ENCODE measurements at regions not wholly inside any gene's neighbourhood (a gene's known extent, or its start where the extent isn't known, plus 50 kb on each side); places are given as distances from the start of the nearest gene placed in this dataset.
"Not testable (repeated sequence)": the region's sequence is repeated elsewhere in the genome, so short reads cannot be mapped to it uniquely, and the experiment has no call there.

- Histone ChIP-seq H3K27me3 (no peaks in the 10 kb centered on the region), H3K36me3 (no peaks in the 10 kb centered on the region), H3K9me3 (no peaks in the 10 kb centered on the region), H3K4me1 (no peaks in the 10 kb centered on the region), H3K4me3 (no peak overlapping the region), H3K27ac (no peak overlapping the region)
- no peak for DNase-seq (ENCODE audit: extremely low spot score in 2 of 2)
- TF ChIP-seq CTCF (IDR thresholded peaks at IDR 0.05) = no peak
- TF ChIP-seq POLR2A (IDR thresholded peaks at IDR 0.05) = no peak
- TF ChIP-seq POLR2AphosphoS5 (IDR thresholded peaks at IDR 0.05; ENCODE audit: insufficient read depth in 1 of 2, low read depth in 1 of 2) = no peak
- intact Hi-C loops (cut with DNase I) = no loop called here
Measured at GRCh38 chr4:189235599-189235998, 705.1 kb upstream of the FRG1 start.

- H3K36me3 ChIP-seq; H3K4me3 ChIP-seq; H3K27ac ChIP-seq; intact Hi-C loops (cut with DNase I); H3K4me1 ChIP-seq; H3K9me3 ChIP-seq; DNase-seq (ENCODE audit: extremely low spot score in 2 of 2); H3K27me3 ChIP-seq: not testable (repeated sequence)
Measured at GRCh38 chr4:189236321-189236720, 704.4 kb upstream of the FRG1 start.

- no peaks in the 10 kb centered on the region for H3K9me3 ChIP-seq
- no peaks in the 10 kb centered on the region for H3K4me1 ChIP-seq
- intact Hi-C loops (cut with DNase I) = no loop called here
- no peaks in the 10 kb centered on the region for H3K27me3 ChIP-seq
- no peak for TF ChIP-seq CTCF (IDR thresholded peaks at IDR 0.05)
- no peak for TF ChIP-seq POLR2AphosphoS5 (IDR thresholded peaks at IDR 0.05; ENCODE audit: insufficient read depth in 1 of 2, low read depth in 1 of 2)
- no peak for TF ChIP-seq POLR2A (IDR thresholded peaks at IDR 0.05)
- no peak overlapping the region for H3K27ac ChIP-seq
- H3K4me3 ChIP-seq = no peak overlapping the region
- no peak for DNase-seq (ENCODE audit: extremely low spot score in 2 of 2)
- H3K36me3 ChIP-seq = no peaks in the 10 kb centered on the region
Measured at GRCh38 chr4:189237340-189237739, 703.3 kb upstream of the FRG1 start.

- intact Hi-C loops (cut with DNase I) = no loop called here
- Histone ChIP-seq H3K4me1 (no peaks in the 10 kb centered on the region), H3K36me3 (no peaks in the 10 kb centered on the region), H3K4me3 (no peak overlapping the region), H3K27ac (no peak overlapping the region), H3K27me3 (no peaks in the 10 kb centered on the region), H3K9me3 (no peaks in the 10 kb centered on the region)
- TF ChIP-seq POLR2A (IDR thresholded peaks at IDR 0.05) (no peak), CTCF (IDR thresholded peaks at IDR 0.05) (no peak), POLR2AphosphoS5 (IDR thresholded peaks at IDR 0.05; ENCODE audit: insufficient read depth in 1 of 2, low read depth in 1 of 2) (no peak)
- no peak for DNase-seq (ENCODE audit: extremely low spot score in 2 of 2)
Measured at GRCh38 chr4:189255636-189256035, 685.0 kb upstream of the FRG1 start.

- DNase-seq (ENCODE audit: extremely low spot score in 2 of 2) = no peak
- intact Hi-C loops (cut with DNase I) = no loop called here
- TF ChIP-seq POLR2AphosphoS5 (IDR thresholded peaks at IDR 0.05; ENCODE audit: insufficient read depth in 1 of 2, low read depth in 1 of 2) = no peak
- no peak for TF ChIP-seq CTCF (IDR thresholded peaks at IDR 0.05)
- TF ChIP-seq POLR2A (IDR thresholded peaks at IDR 0.05) = no peak
- Histone ChIP-seq H3K4me3 (no peak overlapping the region), H3K9me3 (no peaks in the 10 kb centered on the region), H3K4me1 (no peaks in the 10 kb centered on the region), H3K27ac (no peak overlapping the region), H3K27me3 (no peaks in the 10 kb centered on the region), H3K36me3 (no peaks in the 10 kb centered on the region)
Measured at GRCh38 chr4:189261475-189261874, 679.2 kb upstream of the FRG1 start.

GRCh38 chr4:189265515-189265914 is 675.2 kb upstream of the FRG1 start:
- Histone ChIP-seq H3K27me3 (no peaks in the 10 kb centered on the region), H3K4me3 (no peak overlapping the region), H3K9me3 (no peaks in the 10 kb centered on the region), H3K27ac (no peak overlapping the region), H3K36me3 (no peaks in the 10 kb centered on the region), H3K4me1 (no peaks in the 10 kb centered on the region)
- intact Hi-C loops (cut with DNase I) = no loop called here
- no peak for TF ChIP-seq POLR2AphosphoS5 (IDR thresholded peaks at IDR 0.05; ENCODE audit: insufficient read depth in 1 of 2, low read depth in 1 of 2)
- no peak for TF ChIP-seq CTCF (IDR thresholded peaks at IDR 0.05)
- no peak for TF ChIP-seq POLR2A (IDR thresholded peaks at IDR 0.05)
- DNase-seq (ENCODE audit: extremely low spot score in 2 of 2) = no peak
